ENCODE measurements at regions not wholly inside any gene's neighbourhood (a gene's known extent, or its start where the extent isn't known, plus 50 kb on each side); places are given as distances from the start of the nearest gene placed in this dataset.

GRCh38 chr1:221109930-221110329, 230.7 kb downstream of the HLX start:
- no peak for ATAC-seq

- ATAC-seq = no peak
Observed at GRCh38 chr1:221117133-221117532, 237.9 kb downstream of the HLX start.

GRCh38 chr1:221117548-221117951, 238.3 kb downstream of the HLX start:
- no peak for ATAC-seq

GRCh38 chr1:221118176-221118937, 239.1 kb downstream of the HLX start:
- ATAC-seq = no peak

GRCh38 chr1:221118938-221119320, 239.7 kb downstream of the HLX start:
- no peak for ATAC-seq

GRCh38 chr1:221122501-221122900, 243.3 kb downstream of the HLX start:
- ATAC-seq = no peak

- no peak for ATAC-seq
Observed at GRCh38 chr1:221125976-221126375, 246.7 kb downstream of the HLX start.

- ATAC-seq = no peak
Observed at GRCh38 chr1:221137666-221138065, 258.4 kb downstream of the HLX start.

- no peak for ATAC-seq
Observed at GRCh38 chr1:221138516-221138915, 259.3 kb downstream of the HLX start.

- ATAC-seq = no peak
Observed at GRCh38 chr1:221139991-221140390, 260.7 kb downstream of the HLX start.

- no peak for ATAC-seq
Observed at GRCh38 chr1:221141096-221141495, 261.9 kb downstream of the HLX start.

GRCh38 chr1:221141606-221142285, 262.5 kb downstream of the HLX start:
- no peak for ATAC-seq

GRCh38 chr1:221148660-221149059, 269.4 kb downstream of the HLX start:
- ATAC-seq = no peak

GRCh38 chr1:221149111-221149510, 269.9 kb downstream of the HLX start:
- no peak for ATAC-seq

- no peak for ATAC-seq
Observed at GRCh38 chr1:221149555-221150075, 270.4 kb downstream of the HLX start.

GRCh38 chr1:221150996-221151395, 271.8 kb downstream of the HLX start:
- ATAC-seq = no peak

GRCh38 chr1:221154932-221155331, 275.7 kb downstream of the HLX start:
- ATAC-seq = no peak

- no peak for ATAC-seq
Observed at GRCh38 chr1:221157026-221157761, 278.0 kb downstream of the HLX start.

GRCh38 chr1:221159608-221160007, 280.4 kb downstream of the HLX start:
- ATAC-seq = no peak

GRCh38 chr1:221161571-221162041, 282.4 kb downstream of the HLX start:
- ATAC-seq = no peak

GRCh38 chr1:221162352-221162751, 283.1 kb downstream of the HLX start:
- no peak for ATAC-seq

GRCh38 chr1:221162939-221163338, 283.7 kb downstream of the HLX start:
- ATAC-seq = no peak

- ATAC-seq = no peak
Observed at GRCh38 chr1:221164029-221164428, 284.8 kb downstream of the HLX start.
